IPS DF 6.9 (cell line): ENCODE measurements at regions not wholly inside any gene's neighbourhood (a gene's known extent, or its start where the extent isn't known, plus 50 kb on each side); places are given as distances from the start of the nearest gene placed in this dataset.
"Not testable (repeated sequence)": the region's sequence is repeated elsewhere in the genome, so short reads cannot be mapped to it uniquely, and the experiment has no call there.

Experiments
- DNase-seq: peaks from one replicate; pipeline ENCODE4 v3.0.0-alpha.2; 2013; ENCODE audit warnings: low read depth, low spot score
- H3K27ac ChIP-seq: one replicate; pipeline ENCODE4 v1.5.1; 2013; ENCODE audit warnings: low read length, control low read depth
- H3K27me3 ChIP-seq: 2 replicates; pipeline ENCODE4 v1.6.1; 2013; ENCODE audit warnings: mild to moderate bottlenecking, low read length; ENCODE audit not compliant: control insufficient read depth, insufficient read depth
- H3K36me3 ChIP-seq: 2 replicates; pipeline ENCODE4 v1.6.1; 2013; ENCODE audit warnings: low read length; ENCODE audit not compliant: control insufficient read depth, insufficient read depth
- H3K4me1 ChIP-seq: 2 replicates; pipeline ENCODE4 v1.6.1; 2013; ENCODE audit warnings: low read length; ENCODE audit not compliant: control insufficient read depth, insufficient read depth
- H3K4me3 ChIP-seq: 2 replicates; pipeline ENCODE4 v1.5.1; 2013; ENCODE audit warnings: mild to moderate bottlenecking, low read length
- H3K9me3 ChIP-seq: 2 replicates; pipeline ENCODE4 v1.6.1; 2013; ENCODE audit warnings: low read length, inconsistent platforms; ENCODE audit not compliant: control insufficient read depth, insufficient read depth
- WGBS: extraction: QIAGEN DNeasy Blood & Tissue Kit; methylation state at CpG from one replicate; pipeline ENCODE4 v1.1.7; 2013; ENCODE audit warnings: mixed read lengths, missing lambda C conversion rate; ENCODE audit not compliant: insufficient read length, insufficient coverage; 5-methylcytosine and 5-hydroxymethylcytosine counted together

- not testable (repeated sequence) for H3K36me3 ChIP-seq, H3K4me1 ChIP-seq, H3K27ac ChIP-seq, H3K27me3 ChIP-seq, H3K9me3 ChIP-seq, DNase-seq, H3K4me3 ChIP-seq
- WGBS, result no CpG with 5 or more reads among the region's 6 CpGs
Measured at GRCh38 chr3:13136848-13137247, 63.6 kb upstream of the IQSEC1 start.

GRCh38 chr3:13136426-13136825 lies 63.2 kb upstream of the IQSEC1 start:
- DNase-seq, result no peak
- no CpG with 5 or more reads among the region's 11 CpGs for WGBS
- H3K9me3 ChIP-seq, result no peaks in the 10 kb centered on the region
- H3K4me3 ChIP-seq, result no peak overlapping the region
- no peaks in the 10 kb centered on the region for H3K36me3 ChIP-seq
- H3K4me1 ChIP-seq, result no peaks in the 10 kb centered on the region; the same call in 1 of the 2 replicates
- no peak overlapping the region for H3K27ac ChIP-seq
- no peaks in the 10 kb centered on the region for H3K27me3 ChIP-seq

DNA sequence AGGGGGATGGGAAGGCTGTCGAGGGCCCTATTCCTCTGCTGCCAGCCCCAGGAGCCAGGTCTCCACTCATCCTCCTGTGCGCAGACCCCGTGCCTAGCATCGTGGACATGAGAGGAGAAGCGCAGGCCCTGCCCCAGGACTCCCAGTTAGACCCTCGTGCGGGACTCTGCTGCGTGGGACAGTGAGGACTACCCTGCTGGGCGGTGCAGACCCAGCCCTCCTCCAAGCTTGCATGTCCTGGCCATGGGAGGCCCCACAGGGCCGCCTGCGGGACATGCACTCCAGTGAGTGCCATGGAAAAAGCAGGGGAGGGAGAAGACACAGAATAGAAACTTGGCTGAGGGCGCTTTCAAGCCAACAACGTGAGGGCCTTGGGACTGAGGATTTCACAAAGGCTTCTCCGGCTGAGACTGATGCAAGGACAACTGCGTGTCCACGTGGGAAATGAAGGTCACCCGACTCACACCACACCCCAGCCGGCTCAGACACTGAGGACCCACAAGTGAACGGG lies 62.6 kb upstream of the IQSEC1 start:
- Histone ChIP-seq H3K4me3 (no peak overlapping the region), H3K27ac (no peak overlapping the region), H3K9me3 (no peaks in the 10 kb centered on the region), H3K4me1 (no peaks in the 10 kb centered on the region; the same call in 1 of the 2 replicates), H3K36me3 (no peaks in the 10 kb centered on the region), H3K27me3 (no peaks in the 10 kb centered on the region)
- DNase-seq, result no peak
- WGBS, result no CpG with 5 or more reads among the region's 19 CpGs

DNA sequence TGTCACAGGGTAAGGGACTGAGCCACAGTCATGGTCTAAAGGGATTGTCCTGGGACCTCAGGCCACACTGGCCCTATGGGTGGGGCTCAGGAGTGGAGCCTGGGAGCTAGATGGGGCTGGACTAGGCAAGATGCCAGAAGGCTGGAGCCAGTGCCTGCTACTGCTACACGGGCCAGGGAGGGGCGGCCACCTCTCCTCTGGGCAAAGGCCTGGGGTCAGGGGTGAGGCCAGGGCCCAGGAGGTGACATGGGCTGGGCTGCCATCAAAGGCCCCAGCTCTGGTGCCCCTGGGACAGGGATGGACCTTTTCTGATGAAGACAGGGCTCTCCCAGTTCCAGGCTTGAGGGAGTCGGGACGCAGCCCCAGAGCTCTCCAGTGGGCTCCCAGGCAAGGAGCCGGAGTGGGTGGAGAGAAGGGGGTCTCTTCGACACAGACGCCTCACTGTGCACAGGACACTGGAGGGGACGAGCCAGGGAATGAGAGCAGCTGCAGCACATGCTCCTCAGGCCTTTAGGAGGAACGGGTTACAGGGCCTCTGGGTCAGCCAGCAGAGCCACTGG lies 62.1 kb upstream of the IQSEC1 start:
- H3K36me3 ChIP-seq, result no peaks in the 10 kb centered on the region
- H3K9me3 ChIP-seq, result no peaks in the 10 kb centered on the region
- H3K4me1 ChIP-seq, result no peaks in the 10 kb centered on the region; the same call in 1 of the 2 replicates
- WGBS, result no CpG with 5 or more reads among the region's 9 CpGs
- H3K4me3 ChIP-seq, result no peak overlapping the region
- no peaks in the 10 kb centered on the region for H3K27me3 ChIP-seq
- DNase-seq, result no peak
- no peak overlapping the region for H3K27ac ChIP-seq

GRCh38 chr3:13134879-13135206 lies 61.6 kb upstream of the IQSEC1 start:
- Histone ChIP-seq H3K27me3 (no peaks in the 10 kb centered on the region), H3K4me1 (no peaks in the 10 kb centered on the region; the same call in 1 of the 2 replicates), H3K27ac (no peak overlapping the region), H3K9me3 (no peaks in the 10 kb centered on the region), H3K36me3 (no peaks in the 10 kb centered on the region), H3K4me3 (no peak overlapping the region)
- DNase-seq, result no peak
- no CpG with 5 or more reads among the region's 8 CpGs for WGBS

DNA sequence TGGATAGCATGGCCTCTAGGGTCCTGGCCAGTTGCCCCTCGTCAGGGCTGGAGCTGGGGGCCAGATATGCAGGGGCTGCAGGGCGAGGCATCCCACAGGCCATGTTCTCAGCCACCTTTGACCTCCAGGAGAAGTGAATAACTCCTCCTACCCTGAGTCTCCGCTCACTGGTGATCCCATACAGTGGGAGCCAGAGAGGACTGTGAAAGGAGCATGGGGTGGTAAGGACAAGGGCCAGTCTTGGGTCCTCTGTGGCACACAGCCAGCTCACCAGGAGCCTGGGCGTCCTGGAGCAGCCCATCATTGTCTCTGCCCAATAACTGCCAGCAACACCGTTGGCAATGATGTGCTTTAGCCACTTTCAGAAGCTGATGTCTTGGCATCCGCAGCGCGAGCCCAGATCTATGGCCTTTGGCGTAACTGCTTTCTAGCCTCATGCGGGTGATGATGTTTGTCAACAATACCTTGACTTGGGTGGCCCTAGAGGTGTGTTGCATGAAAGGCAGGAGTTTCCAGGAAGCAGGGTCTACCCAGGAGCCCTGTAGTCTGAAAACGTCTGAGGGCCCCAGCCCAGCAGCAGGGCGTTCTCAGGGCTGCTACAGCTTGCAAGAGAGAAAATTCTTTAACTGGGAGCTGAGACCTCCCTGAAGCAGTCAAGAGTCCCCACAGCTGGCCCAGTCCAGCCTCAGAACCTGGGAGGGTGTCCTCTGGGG lies 61.1 kb upstream of the IQSEC1 start:
- H3K4me3 ChIP-seq, result no peak overlapping the region
- H3K27ac ChIP-seq, result no peak overlapping the region
- no peaks in the 10 kb centered on the region for H3K36me3 ChIP-seq
- no peaks in the 10 kb centered on the region; the same call in 1 of the 2 replicates for H3K4me1 ChIP-seq
- no peaks in the 10 kb centered on the region for H3K27me3 ChIP-seq
- no CpG with 5 or more reads among the region's 12 CpGs for WGBS
- DNase-seq, result no peak
- no peaks in the 10 kb centered on the region for H3K9me3 ChIP-seq

- DNase-seq, result no peak
- H3K9me3 ChIP-seq, result no peaks in the 10 kb centered on the region
- no peak overlapping the region for H3K27ac ChIP-seq
- WGBS, result no CpG with 5 or more reads among the region's 14 CpGs
- no peaks in the 10 kb centered on the region; the same call in 1 of the 2 replicates for H3K4me1 ChIP-seq
- no peaks in the 10 kb centered on the region for H3K36me3 ChIP-seq
- no peak overlapping the region for H3K4me3 ChIP-seq
- no peaks in the 10 kb centered on the region for H3K27me3 ChIP-seq
Measured at GRCh38 chr3:13133471-13133981, 60.3 kb upstream of the IQSEC1 start.

DNA sequence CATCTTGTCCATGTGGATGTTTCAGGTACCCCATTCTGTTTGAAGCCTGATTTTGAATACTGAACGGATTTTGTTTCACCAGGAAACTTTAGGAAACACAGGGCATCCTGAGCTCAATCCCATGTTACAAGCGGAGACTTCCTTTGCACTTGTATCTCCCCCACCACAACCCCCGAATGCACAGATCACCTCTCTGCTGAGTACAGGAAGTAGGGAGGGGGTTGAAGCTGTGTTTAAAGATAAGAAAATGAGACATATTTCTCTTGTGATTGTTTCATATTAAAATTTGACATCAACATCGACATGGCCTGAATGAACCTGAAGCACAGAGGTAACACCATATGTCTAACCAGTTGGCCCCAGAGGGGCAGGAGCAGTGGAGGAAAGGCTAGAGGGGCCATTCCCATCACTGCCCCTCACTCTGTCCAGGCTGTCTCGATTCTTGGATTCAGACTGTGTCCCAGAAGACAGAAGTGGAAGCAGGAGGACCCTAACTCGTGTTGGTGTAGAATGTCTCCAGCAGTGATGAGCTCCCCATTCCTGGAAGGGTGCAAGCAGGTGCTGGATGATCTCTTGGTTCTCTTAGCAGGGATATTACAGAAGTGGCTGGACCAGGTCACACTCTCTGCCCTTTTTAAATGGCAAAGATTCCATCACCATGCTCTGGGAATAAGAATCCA lies 59.6 kb upstream of the IQSEC1 start:
- H3K4me1 ChIP-seq, result no peaks in the 10 kb centered on the region
- WGBS, result no CpG with 5 or more reads among the region's 6 CpGs
- no peaks in the 10 kb centered on the region for H3K27me3 ChIP-seq
- H3K36me3 ChIP-seq, result no peaks in the 10 kb centered on the region
- no peak overlapping the region for H3K4me3 ChIP-seq
- no peak for DNase-seq
- no peak overlapping the region for H3K27ac ChIP-seq
- H3K9me3 ChIP-seq, result no peaks in the 10 kb centered on the region

DNA sequence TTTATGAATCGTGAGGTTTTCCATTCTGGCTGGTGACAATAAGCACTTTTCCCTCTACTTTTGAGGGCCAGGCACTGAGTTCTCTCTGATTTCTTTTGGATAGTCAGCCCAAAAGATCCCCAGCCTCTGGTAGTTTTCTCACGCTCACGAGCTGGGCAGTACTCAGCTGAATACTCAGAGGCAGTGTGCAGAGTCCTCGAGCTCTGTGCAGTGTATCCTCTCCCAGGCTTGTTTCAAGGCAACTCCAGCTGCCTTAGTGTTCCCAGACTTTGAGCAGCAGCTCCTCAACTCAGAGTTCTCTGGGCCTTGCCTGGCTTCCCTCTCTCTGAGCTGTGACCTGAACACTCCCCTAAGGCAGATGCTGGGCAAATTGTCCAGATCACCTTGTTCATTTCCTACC lies 59.1 kb upstream of the IQSEC1 start:
- Histone ChIP-seq H3K36me3 (no peaks in the 10 kb centered on the region), H3K27me3 (no peaks in the 10 kb centered on the region), H3K9me3 (no peaks in the 10 kb centered on the region), H3K4me1 (no peaks in the 10 kb centered on the region), H3K27ac (no peak overlapping the region), H3K4me3 (no peak overlapping the region)
- no peak for DNase-seq
- no CpG with 5 or more reads among the region's 4 CpGs for WGBS

DNA sequence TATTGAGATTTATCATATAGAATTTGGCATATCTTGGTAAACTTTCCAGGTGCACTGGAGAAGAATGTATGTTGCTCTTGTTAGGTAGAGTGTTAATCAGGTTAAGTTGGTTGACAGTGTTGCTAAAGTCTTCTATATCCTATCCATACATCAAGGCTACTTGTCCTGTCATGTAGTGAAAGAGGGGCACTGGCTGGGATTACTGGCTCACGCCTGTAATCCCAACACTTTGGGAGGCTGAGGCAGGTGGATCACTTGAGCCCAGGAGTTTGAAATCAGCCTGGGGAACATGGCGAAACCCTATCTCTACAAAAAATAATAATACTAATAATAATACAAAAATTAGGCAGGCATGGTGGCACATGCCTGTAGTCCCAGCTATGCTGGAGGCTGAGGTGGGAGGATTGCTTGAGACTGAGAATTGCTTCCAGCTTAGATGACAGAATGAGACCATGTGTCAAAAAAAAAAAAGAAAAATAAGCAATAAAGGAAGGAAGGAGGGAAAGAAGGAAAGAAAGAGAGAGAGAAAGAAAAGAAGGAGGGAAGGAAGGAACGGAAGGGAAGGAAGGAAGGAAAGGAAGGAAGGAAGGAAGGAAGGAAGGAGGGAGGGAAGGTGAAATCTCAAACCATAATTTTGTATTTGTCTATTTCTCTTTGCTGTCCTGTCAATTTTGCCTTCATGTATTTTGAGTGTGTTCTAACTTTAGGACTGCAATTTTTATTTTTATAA lies 57.4 kb upstream of the IQSEC1 start:
- Histone ChIP-seq H3K36me3 (no peaks in the 10 kb centered on the region), H3K4me1 (no peaks in the 10 kb centered on the region), H3K4me3 (no peak overlapping the region), H3K27me3 (no peaks in the 10 kb centered on the region), H3K27ac (no peak overlapping the region), H3K9me3 (no peaks in the 10 kb centered on the region)
- no peak for DNase-seq
- WGBS, result no CpG with 5 or more reads among the region's 3 CpGs
